Astrocyte (in vitro differentiated cells and primary cell): ENCODE measurements at regions not wholly inside any gene's neighbourhood (a gene's known extent, or its start where the extent isn't known, plus 50 kb on each side); places are given as distances from the start of the nearest gene placed in this dataset.

Experiments
- DNase-seq: peaks from one replicate; pipeline ENCODE4 v3.0.0-alpha.2; 2010; ENCODE audit warnings: low read depth
- FAIRE-seq: peaks from 2 replicates; lab custom pipeline; 2011; peaks lifted over from hg19 to GRCh38; lab: Jason Lieb, UNC
- H2AFZ ChIP-seq: 2 replicates; pipeline ENCODE4 v1.6.0; 2012; ENCODE audit warnings: low read depth, low read length, inconsistent platforms
- H3K27ac ChIP-seq: 2 replicates; pipeline ENCODE4 v1.5.1; 2011; ENCODE audit warnings: low read depth, low read length, inconsistent platforms
- H3K27me3 ChIP-seq: 2 replicates; pipeline ENCODE4 v1.6.0; 2011; ENCODE audit warnings: low read length, inconsistent platforms; ENCODE audit not compliant: insufficient read depth
- H3K36me3 ChIP-seq: 2 replicates; pipeline ENCODE4 v1.5.1; 2011; ENCODE audit warnings: low read length, inconsistent platforms; ENCODE audit not compliant: insufficient read depth
- H3K4me1 ChIP-seq: 2 replicates; pipeline ENCODE4 v1.5.1; 2011; ENCODE audit warnings: low read length, inconsistent platforms; ENCODE audit not compliant: insufficient read depth
- H3K4me2 ChIP-seq: 2 replicates; pipeline ENCODE4 v1.6.0; 2012; ENCODE audit warnings: low read length, inconsistent platforms
- H3K4me3 ChIP-seq: 2 replicates; pipeline ENCODE4 v1.5.1; 2011; ENCODE audit warnings: low read depth, mild to moderate bottlenecking, low read length, inconsistent platforms; ENCODE audit not compliant: insufficient read depth
- H3K79me2 ChIP-seq: 2 replicates; pipeline ENCODE4 v1.6.0; 2012; ENCODE audit warnings: mild to moderate bottlenecking, low read length, inconsistent platforms; ENCODE audit not compliant: insufficient read depth
- H3K9ac ChIP-seq: 2 replicates; pipeline ENCODE4 v1.6.0; 2012; ENCODE audit warnings: mild to moderate bottlenecking, low read length, inconsistent platforms
- H3K9me3 ChIP-seq: 2 replicates; pipeline ENCODE4 v1.5.1; 2012; ENCODE audit warnings: low read depth, mild to moderate bottlenecking, low read length, inconsistent platforms; ENCODE audit not compliant: insufficient read depth
- H4K20me1 ChIP-seq: 2 replicates; pipeline ENCODE4 v1.6.0; 2012; ENCODE audit warnings: low read length, inconsistent platforms; ENCODE audit not compliant: insufficient read depth
- H3K27ac Mint-ChIP-seq: one replicate; pipeline ENCODE4 v1.8.0; 2021; ENCODE audit warnings: mild to moderate bottlenecking, mixed read lengths; ENCODE audit not compliant: unreplicated experiment
- H3K27me3 Mint-ChIP-seq: one replicate; pipeline ENCODE4 v1.8.0; 2021; ENCODE audit warnings: low read depth, mixed read lengths; ENCODE audit not compliant: unreplicated experiment
- H3K36me3 Mint-ChIP-seq: one replicate; pipeline ENCODE4 v1.8.0; 2021; ENCODE audit warnings: low read depth, mixed read lengths; ENCODE audit not compliant: unreplicated experiment
- H3K4me1 Mint-ChIP-seq: one replicate; pipeline ENCODE4 v1.8.0; 2021; ENCODE audit warnings: low read depth, mixed read lengths; ENCODE audit not compliant: unreplicated experiment
- H3K4me3 Mint-ChIP-seq: one replicate; pipeline ENCODE4 v1.8.0; 2021; ENCODE audit warnings: mild to moderate bottlenecking, moderate library complexity, mixed read lengths; ENCODE audit not compliant: unreplicated experiment
- H3K9me3 Mint-ChIP-seq: one replicate; pipeline ENCODE4 v1.8.0; 2021; ENCODE audit warnings: mild to moderate bottlenecking, mixed read lengths; ENCODE audit not compliant: unreplicated experiment
- EZH2 ChIP-seq: IDR thresholded peaks from 2 replicates; pipeline ENCODE4 v1.6.1; 2012; ENCODE audit warnings: mild to moderate bottlenecking, low read length, inconsistent platforms; ENCODE audit not compliant: insufficient read depth
- TF ChIP-seq, protein P1 (sequence below): IDR thresholded peaks from 2 replicates; pipeline ENCODE4 v1.5.1; 2011; ENCODE audit warnings: low read depth, mild to moderate bottlenecking, inconsistent platforms, low read length, moderate library complexity; ENCODE audit not compliant: insufficient read depth

GRCh38 chr4:38467296-38467695 lies 196.7 kb upstream of the KLF3 start:
- H3K4me3 Mint-ChIP-seq: no peak overlapping the region
- Histone ChIP-seq H3K4me3 (no peak overlapping the region), H3K79me2 (no peaks in the 10 kb centered on the region), H4K20me1 (no peaks in the 10 kb centered on the region), H3K36me3 (no peaks in the 10 kb centered on the region), H3K9me3 (peaks cover 2% of the 10 kb centered on the region), H2AFZ (no peak overlapping the region), H3K9ac (no peak overlapping the region), H3K4me2 (no peak overlapping the region), H3K27ac (no peak overlapping the region), H3K27me3 (peaks cover 3% of the 10 kb centered on the region), H3K4me1 (no peaks in the 10 kb centered on the region)
- no peaks in the 10 kb centered on the region for H3K27me3 Mint-ChIP-seq
- no peak for DNase-seq
- no peaks in the 10 kb centered on the region for H3K4me1 Mint-ChIP-seq
- no peak overlapping the region for H3K27ac Mint-ChIP-seq
- no peak for TF ChIP-seq EZH2
- TF ChIP-seq, protein P1, sequence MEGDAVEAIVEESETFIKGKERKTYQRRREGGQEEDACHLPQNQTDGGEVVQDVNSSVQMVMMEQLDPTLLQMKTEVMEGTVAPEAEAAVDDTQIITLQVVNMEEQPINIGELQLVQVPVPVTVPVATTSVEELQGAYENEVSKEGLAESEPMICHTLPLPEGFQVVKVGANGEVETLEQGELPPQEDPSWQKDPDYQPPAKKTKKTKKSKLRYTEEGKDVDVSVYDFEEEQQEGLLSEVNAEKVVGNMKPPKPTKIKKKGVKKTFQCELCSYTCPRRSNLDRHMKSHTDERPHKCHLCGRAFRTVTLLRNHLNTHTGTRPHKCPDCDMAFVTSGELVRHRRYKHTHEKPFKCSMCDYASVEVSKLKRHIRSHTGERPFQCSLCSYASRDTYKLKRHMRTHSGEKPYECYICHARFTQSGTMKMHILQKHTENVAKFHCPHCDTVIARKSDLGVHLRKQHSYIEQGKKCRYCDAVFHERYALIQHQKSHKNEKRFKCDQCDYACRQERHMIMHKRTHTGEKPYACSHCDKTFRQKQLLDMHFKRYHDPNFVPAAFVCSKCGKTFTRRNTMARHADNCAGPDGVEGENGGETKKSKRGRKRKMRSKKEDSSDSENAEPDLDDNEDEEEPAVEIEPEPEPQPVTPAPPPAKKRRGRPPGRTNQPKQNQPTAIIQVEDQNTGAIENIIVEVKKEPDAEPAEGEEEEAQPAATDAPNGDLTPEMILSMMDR: no peak
- peaks cover 13% of the 10 kb centered on the region for H3K9me3 Mint-ChIP-seq
- FAIRE-seq: no peak
- H3K36me3 Mint-ChIP-seq: peaks cover 4% of the 10 kb centered on the region

GRCh38 chr4:38468339-38468866 lies 195.6 kb upstream of the KLF3 start:
- Mint-ChIP-seq H3K4me1 (no peaks in the 10 kb centered on the region), H3K4me3 (no peak overlapping the region), H3K36me3 (peaks cover 4% of the 10 kb centered on the region), H3K27me3 (no peaks in the 10 kb centered on the region), H3K27ac (no peak overlapping the region), H3K9me3 (peaks cover 13% of the 10 kb centered on the region)
- no peak for DNase-seq
- Histone ChIP-seq H3K9me3 (peaks cover 2% of the 10 kb centered on the region), H3K9ac (no peak overlapping the region), H3K4me1 (no peaks in the 10 kb centered on the region), H3K27ac (no peak overlapping the region), H4K20me1 (no peaks in the 10 kb centered on the region), H3K79me2 (no peaks in the 10 kb centered on the region), H2AFZ (no peak overlapping the region), H3K36me3 (no peaks in the 10 kb centered on the region), H3K4me2 (no peak overlapping the region), H3K4me3 (no peak overlapping the region), H3K27me3 (peaks cover 3% of the 10 kb centered on the region)
- TF ChIP-seq, protein P1: no peak
- no peak for TF ChIP-seq EZH2
- no peak for FAIRE-seq

- no peak overlapping the region for H3K9ac ChIP-seq
- peaks cover 2% of the 10 kb centered on the region for H3K9me3 ChIP-seq
- H3K36me3 ChIP-seq: no peaks in the 10 kb centered on the region
- no peak overlapping the region for H3K27ac Mint-ChIP-seq
- DNase-seq (no peak), FAIRE-seq (no peak)
- no peak overlapping the region for H3K4me3 Mint-ChIP-seq
- H4K20me1 ChIP-seq: no peaks in the 10 kb centered on the region
- no peaks in the 10 kb centered on the region for H3K27me3 Mint-ChIP-seq
- peaks cover 4% of the 10 kb centered on the region for H3K36me3 Mint-ChIP-seq
- no peak overlapping the region for H3K27ac ChIP-seq
- H3K4me3 ChIP-seq: no peak overlapping the region
- no peaks in the 10 kb centered on the region for H3K4me1 Mint-ChIP-seq
- H2AFZ ChIP-seq: no peak overlapping the region
- no peaks in the 10 kb centered on the region for H3K79me2 ChIP-seq
- peaks cover 13% of the 10 kb centered on the region for H3K9me3 Mint-ChIP-seq
- H3K4me2 ChIP-seq: no peak overlapping the region
- TF ChIP-seq EZH2: no peak
- TF ChIP-seq, protein P1: no peak
- H3K4me1 ChIP-seq: no peaks in the 10 kb centered on the region
- peaks cover 3% of the 10 kb centered on the region for H3K27me3 ChIP-seq
Measured at GRCh38 chr4:38469410-38469809, 194.6 kb upstream of the KLF3 start.
